ENCODE measurements at regions not wholly inside any gene's neighbourhood (a gene's known extent, or its start where the extent isn't known, plus 50 kb on each side); places are given as distances from the start of the nearest gene placed in this dataset.

DNA sequence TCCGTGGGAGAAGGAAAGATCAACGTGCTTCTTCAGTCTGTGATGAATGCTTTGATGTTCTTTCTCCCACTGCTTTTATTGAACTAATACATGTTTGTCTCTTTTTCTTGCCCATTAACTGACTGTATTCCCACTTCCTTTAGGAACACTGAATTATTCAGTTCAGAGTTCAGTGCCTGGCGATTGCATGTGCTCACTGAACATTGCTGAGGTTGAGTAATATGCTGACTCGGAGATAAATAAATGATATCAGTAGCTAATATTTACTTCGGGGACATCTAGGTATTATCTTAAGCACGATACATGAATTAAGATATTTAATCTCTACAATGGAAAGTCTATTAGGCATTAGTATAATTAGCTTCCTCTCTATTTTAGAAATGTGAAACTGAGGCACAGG lies 102.3 kb upstream of the OR5AK2 start:
- TF ChIP-seq, protein P1, sequence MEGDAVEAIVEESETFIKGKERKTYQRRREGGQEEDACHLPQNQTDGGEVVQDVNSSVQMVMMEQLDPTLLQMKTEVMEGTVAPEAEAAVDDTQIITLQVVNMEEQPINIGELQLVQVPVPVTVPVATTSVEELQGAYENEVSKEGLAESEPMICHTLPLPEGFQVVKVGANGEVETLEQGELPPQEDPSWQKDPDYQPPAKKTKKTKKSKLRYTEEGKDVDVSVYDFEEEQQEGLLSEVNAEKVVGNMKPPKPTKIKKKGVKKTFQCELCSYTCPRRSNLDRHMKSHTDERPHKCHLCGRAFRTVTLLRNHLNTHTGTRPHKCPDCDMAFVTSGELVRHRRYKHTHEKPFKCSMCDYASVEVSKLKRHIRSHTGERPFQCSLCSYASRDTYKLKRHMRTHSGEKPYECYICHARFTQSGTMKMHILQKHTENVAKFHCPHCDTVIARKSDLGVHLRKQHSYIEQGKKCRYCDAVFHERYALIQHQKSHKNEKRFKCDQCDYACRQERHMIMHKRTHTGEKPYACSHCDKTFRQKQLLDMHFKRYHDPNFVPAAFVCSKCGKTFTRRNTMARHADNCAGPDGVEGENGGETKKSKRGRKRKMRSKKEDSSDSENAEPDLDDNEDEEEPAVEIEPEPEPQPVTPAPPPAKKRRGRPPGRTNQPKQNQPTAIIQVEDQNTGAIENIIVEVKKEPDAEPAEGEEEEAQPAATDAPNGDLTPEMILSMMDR (IDR thresholded peaks at IDR 0.05; ENCODE audit: control insufficient read depth, insufficient read depth, low read depth, low read length, missing control alignments): no peak
- no peak overlapping the region for H3K4me3 ChIP-seq (ENCODE audit: control insufficient read depth, low read depth, low read length)
- no peak for DNase-seq (ENCODE audit: low read depth)

- H3K4me3 ChIP-seq (ENCODE audit: control insufficient read depth, low read depth, low read length): no peak overlapping the region
- TF ChIP-seq, protein P1 (IDR thresholded peaks at IDR 0.05; ENCODE audit: control insufficient read depth, insufficient read depth, low read depth, low read length, missing control alignments): no peak
- no peak for DNase-seq (ENCODE audit: low read depth)
Measured at GRCh38 chr11:56885854-56886253, 102.9 kb upstream of the OR5AK2 start.

DNA sequence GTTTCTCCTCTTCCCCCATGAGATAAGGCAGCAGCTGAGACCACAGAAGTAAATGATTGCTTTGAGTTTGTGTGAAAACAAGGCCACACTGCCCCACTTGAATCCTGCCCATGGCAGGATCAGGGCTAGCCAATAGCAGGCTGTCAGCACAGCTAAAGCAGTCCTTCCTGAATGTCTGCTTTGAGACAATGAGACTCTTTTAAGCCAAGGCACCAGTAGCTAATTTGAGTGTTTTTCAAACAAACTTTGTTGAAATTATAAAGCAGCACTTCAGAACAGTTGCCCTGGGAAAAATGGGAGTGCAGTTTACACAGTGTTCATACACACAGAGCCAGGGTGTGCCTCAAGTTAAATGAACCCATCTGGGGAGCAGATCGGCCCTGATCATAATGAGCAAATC lies 103.5 kb upstream of the OR5AK2 start:
- TF ChIP-seq, protein P1 (IDR thresholded peaks at IDR 0.05; ENCODE audit: control insufficient read depth, insufficient read depth, low read depth, low read length, missing control alignments): no peak
- no peak overlapping the region for H3K4me3 ChIP-seq (ENCODE audit: control insufficient read depth, low read depth, low read length)
- DNase-seq (ENCODE audit: low read depth): no peak

- DNase-seq (ENCODE audit: low read depth): no peak
- TF ChIP-seq, protein P1 (IDR thresholded peaks at IDR 0.05; ENCODE audit: control insufficient read depth, insufficient read depth, low read depth, low read length, missing control alignments): no peak
- no peak overlapping the region for H3K4me3 ChIP-seq (ENCODE audit: control insufficient read depth, low read depth, low read length)
Measured at GRCh38 chr11:56883371-56883987, 105.2 kb upstream of the OR5AK2 start.

GRCh38 chr11:56876621-56877275 lies 112.0 kb upstream of the OR5AK2 start:
- DNase-seq (ENCODE audit: low read depth): no peak
- no peak overlapping the region for H3K4me3 ChIP-seq (ENCODE audit: control insufficient read depth, low read depth, low read length)
- TF ChIP-seq, protein P1 (IDR thresholded peaks at IDR 0.05; ENCODE audit: control insufficient read depth, insufficient read depth, low read depth, low read length, missing control alignments): no peak

DNA sequence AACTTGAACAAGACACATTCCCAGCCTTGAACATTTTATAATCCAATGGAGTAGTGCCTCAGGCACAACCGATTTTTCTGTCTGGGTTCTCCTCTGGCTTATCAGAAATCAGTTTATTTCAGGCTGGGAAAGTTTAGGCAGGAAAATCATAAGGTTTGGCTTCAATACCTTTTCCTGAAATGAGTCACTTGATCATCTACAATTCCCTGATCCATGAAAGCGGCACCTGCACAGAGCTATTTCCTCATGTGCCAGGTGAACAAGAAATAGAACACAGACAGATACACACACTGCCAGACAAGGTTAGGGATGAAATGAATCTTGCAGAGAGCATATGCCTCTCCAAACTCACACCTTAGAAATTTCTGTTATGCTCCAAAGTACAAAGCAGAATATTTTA lies 106.7 kb upstream of the OR9G4 start:
- no peak overlapping the region for H3K4me3 ChIP-seq (ENCODE audit: control insufficient read depth, low read depth, low read length)
- TF ChIP-seq, protein P1 (IDR thresholded peaks at IDR 0.05; ENCODE audit: control insufficient read depth, insufficient read depth, low read depth, low read length, missing control alignments): no peak
- DNase-seq (ENCODE audit: low read depth): no peak
